K562 (cell line): ENCODE measurements at regions not wholly inside any gene's neighbourhood (a gene's known extent, or its start where the extent isn't known, plus 50 kb on each side); places are given as distances from the start of the nearest gene placed in this dataset.

ENCODE experiments used
- ATAC-seq: fragments of 200-7000 bp; cut with Tn5 transposase; 3 replicates; pipeline ENCODE4 v1.9.1; 2020; ENCODE audit warnings: moderate library complexity
- BruUV-seq: library from RNA; stranded (reverse); fragments of 400-500 nt; replicated peaks from 2 replicates; lab custom pipeline; 2021; lab: Mats Ljungman, UMichigan
- CTCF ChIA-PET: fragments of 300-600 bp; formaldehyde crosslinking; extraction: SDS; loops from one replicate; lab custom pipeline; 2021; ENCODE audit warnings: low intra/inter-chr PET ratio; lab: Yijun Ruan, JAX
- POLR2A ChIA-PET: fragments of 300-600, 350-650 bp; sonication (Branson Sonifier 250); formaldehyde crosslinking; extraction: SDS; loops from one replicate; lab custom pipeline; 2021; ENCODE audit warnings: antibody characterized with exemption, inconsistent platforms; lab: Yijun Ruan, JAX
- DNase-seq, 4 experiments: peaks; one replicate each; pipeline versions ENCODE4 v3.0.0 to v3.0.0-alpha.2; 2011 to 2018; ENCODE audit warnings: low spot score in 3 of 4, mixed read lengths in 3 of 4; ENCODE audit errors: extremely low read depth in 1 of 4
- FAIRE-seq: peaks from 2 replicates; lab custom pipeline; 2011; peaks lifted over from hg19 to GRCh38; lab: Jason Lieb, UNC
- H2AFZ ChIP-seq: 2 replicates; pipeline ENCODE4 v1.6.0; 2011; ENCODE audit warnings: low read depth, low read length, control low read depth, inconsistent platforms
- H3K27ac ChIP-seq: fragments of 200-600 bp; 3 replicates; pipeline ENCODE4 v1.8.0; 2011; ENCODE audit warnings: low read depth, mild to moderate bottlenecking, control low read depth, inconsistent platforms, low read length, moderate library complexity, mixed read lengths; ENCODE audit errors: extremely low read depth
- H3K27me3 ChIP-seq, 2 experiments: fragments of 300-600 bp in 1 of 2; 2 replicates in 1 of 2; 3 replicates in 1 of 2; pipeline versions ENCODE4 v1.6.0 to v1.8.0; 2011; ENCODE audit warnings: inconsistent platforms in 2 of 2, low read length in 2 of 2, mild to moderate bottlenecking in 1 of 2, mixed read lengths in 1 of 2, moderate library complexity in 1 of 2; ENCODE audit not compliant: control insufficient read depth in 2 of 2, insufficient read depth in 2 of 2
- H3K36me3 ChIP-seq: fragments of 300-600 bp; 3 replicates; pipeline ENCODE4 v1.8.0; 2011; ENCODE audit warnings: mild to moderate bottlenecking, low read length, inconsistent platforms; ENCODE audit not compliant: control insufficient read depth, insufficient read depth
- H3K4me1 ChIP-seq, 2 experiments: fragments of 200-600 bp in 1 of 2; replicated peaks in 1 of 2; 2 replicates in 1 of 2; 3 replicates in 1 of 2; pipeline versions ENCODE4 v1.5.1 to v1.8.0; 2011; ENCODE audit warnings: inconsistent platforms in 2 of 2, low read length in 2 of 2, mild to moderate bottlenecking in 1 of 2, mixed read lengths in 1 of 2, moderate library complexity in 1 of 2; ENCODE audit not compliant: control insufficient read depth in 2 of 2, insufficient read depth in 2 of 2
- H3K4me2 ChIP-seq: 2 replicates; pipeline ENCODE4 v1.6.1; 2011; ENCODE audit warnings: low read length, control low read depth, inconsistent platforms, mixed read lengths; ENCODE audit not compliant: insufficient read depth
- H3K4me3 ChIP-seq: fragments of 200-600 bp; sonication (generic), shearing (Covaris generic); 2 replicates; pipeline ENCODE4 v1.5.1; 2016; ENCODE audit warnings: control low read depth, inconsistent platforms
- H3K79me2 ChIP-seq: fragments of 200-600 bp; 3 replicates; pipeline ENCODE4 v1.8.0; 2011; ENCODE audit warnings: low read length, inconsistent platforms; ENCODE audit not compliant: control insufficient read depth, insufficient read depth
- H3K9ac ChIP-seq, 2 experiments: 2 replicates each; pipeline versions ENCODE4 v1.6.0 to v1.6.1; 2011; ENCODE audit warnings: low read depth in 2 of 2, low read length in 2 of 2, control low read depth in 1 of 2, inconsistent platforms in 1 of 2, mild to moderate bottlenecking in 1 of 2, mixed read lengths in 1 of 2; ENCODE audit not compliant: insufficient read depth in 1 of 2
- H3K9me1 ChIP-seq: one replicate; pipeline ENCODE4 v1.6.0; 2011; ENCODE audit warnings: inconsistent platforms, mild to moderate bottlenecking, low read length, moderate library complexity; ENCODE audit not compliant: control insufficient read depth, insufficient read depth
- H3K9me3 ChIP-seq: replicated peaks from 2 replicates; pipeline ENCODE4 v1.5.1; 2011; ENCODE audit warnings: low read depth, low read length, inconsistent platforms; ENCODE audit not compliant: control insufficient read depth, insufficient read depth
- H4K20me1 ChIP-seq: replicated peaks from 2 replicates; pipeline ENCODE4 v1.6.1; 2011; ENCODE audit warnings: low read length, inconsistent platforms, mixed read lengths; ENCODE audit not compliant: control insufficient read depth, insufficient read depth
- ATF7 ChIP-seq: fragments of 450-650 bp; IDR thresholded peaks from 2 replicates; pipeline ENCODE4 v1.7.1; 2014; ENCODE audit warnings: mild to moderate bottlenecking, moderate library complexity
- CBX3 ChIP-seq, 2 experiments: IDR thresholded peaks; 1 replicate in 1 of 2; 2 replicates in 1 of 2; pipeline ENCODE4 v1.6.1; 2012; ENCODE audit warnings: inconsistent platforms in 2 of 2, low read length in 2 of 2, borderline replicate concordance in 1 of 2, control low read depth in 1 of 2
- CCNT2 ChIP-seq: IDR thresholded peaks from 2 replicates; pipeline ENCODE4 v1.6.1; 2011; ENCODE audit warnings: borderline replicate concordance, low read depth, mild to moderate bottlenecking, moderate library complexity, mixed read lengths, low read length; ENCODE audit not compliant: insufficient read length; ENCODE audit errors: extremely low read depth
- CHD2 ChIP-seq: IDR thresholded peaks from 2 replicates; pipeline ENCODE4 v1.6.1; 2011; ENCODE audit warnings: low read depth, low read length
- CLOCK ChIP-seq: fragments of 250-450 bp; sonication (Bioruptor Pico); IDR thresholded peaks from 2 replicates; pipeline ENCODE4 v1.4.0; 2020; ENCODE audit warnings: mild to moderate bottlenecking, moderate library complexity, borderline replicate concordance
- FOXA1 ChIP-seq: fragments of 450-650 bp; IDR thresholded peaks from 2 replicates; pipeline ENCODE4 v1.6.1; 2016; ENCODE audit warnings: mild to moderate bottlenecking, borderline replicate concordance
- RB1 ChIP-seq: fragments of 450-650 bp; IDR thresholded peaks from 2 replicates; pipeline ENCODE4 v1.6.1; 2017; ENCODE audit warnings: low read depth, mild to moderate bottlenecking
- XRCC5 ChIP-seq: fragments of 200-400 bp; formaldehyde crosslinking; IDR thresholded peaks from 2 replicates; pipeline ENCODE4 v1.6.1; 2017; ENCODE audit warnings: low read depth, mild to moderate bottlenecking, low read length
- ZNF140 ChIP-seq: fragments of 250-450 bp; sonication (Bioruptor Pico); IDR thresholded peaks from 2 replicates; pipeline ENCODE4 v1.8.0; 2021; ENCODE audit warnings: moderate library complexity, mild to moderate bottlenecking, inconsistent platforms
- ZNF23 ChIP-seq: fragments of 250-450 bp; sonication (Bioruptor Pico); IDR thresholded peaks from 2 replicates; pipeline ENCODE4 v1.4.0; 2020; ENCODE audit warnings: mild to moderate bottlenecking
- ZNF232 ChIP-seq: sonication (generic); formaldehyde crosslinking; IDR thresholded peaks from 2 replicates; pipeline ENCODE4 v1.8.0; 2022; ENCODE audit warnings: mild to moderate bottlenecking, missing genetic modification reagents
- WGBS: fragments of 100-300 bp; shearing (Covaris generic); methylation state at CpG from one replicate; pipeline ENCODE4 v1.1.6; 2016; ENCODE audit warnings: low coverage, mixed read lengths; ENCODE audit not compliant: insufficient coverage; ENCODE audit errors: missing lambda C conversion rate; 5-methylcytosine and 5-hydroxymethylcytosine counted together
- in situ Hi-C: fragments of 300-500 bp; cut with MboI; formaldehyde crosslinking; loops from 4 replicates; pipeline ENCODE4 v1.15.0; 2018; ENCODE audit warnings: inconsistent platforms, mixed read lengths
- intact Hi-C: fragments of 100-400 bp; cut with micrococcal nuclease; formaldehyde crosslinking; loops from 2 replicates; pipeline ENCODE4 v1.14.2; 2022
- TF ChIP-seq, protein P1 (sequence below), 2 experiments: fragments of 450-650 bp in 1 of 2; sonication (generic) in 1 of 2; formaldehyde crosslinking in 1 of 2; IDR thresholded peaks in 1 of 2; conservative IDR thresholded peaks in 1 of 2; 2 replicates each; pipeline versions ENCODE4 v1.6.1 to v1.8.1; 2016 to 2023; ENCODE audit warnings: mild to moderate bottlenecking in 2 of 2, moderate library complexity in 2 of 2, inconsistent platforms in 1 of 2, missing genetic modification reagents in 1 of 2

DNA sequence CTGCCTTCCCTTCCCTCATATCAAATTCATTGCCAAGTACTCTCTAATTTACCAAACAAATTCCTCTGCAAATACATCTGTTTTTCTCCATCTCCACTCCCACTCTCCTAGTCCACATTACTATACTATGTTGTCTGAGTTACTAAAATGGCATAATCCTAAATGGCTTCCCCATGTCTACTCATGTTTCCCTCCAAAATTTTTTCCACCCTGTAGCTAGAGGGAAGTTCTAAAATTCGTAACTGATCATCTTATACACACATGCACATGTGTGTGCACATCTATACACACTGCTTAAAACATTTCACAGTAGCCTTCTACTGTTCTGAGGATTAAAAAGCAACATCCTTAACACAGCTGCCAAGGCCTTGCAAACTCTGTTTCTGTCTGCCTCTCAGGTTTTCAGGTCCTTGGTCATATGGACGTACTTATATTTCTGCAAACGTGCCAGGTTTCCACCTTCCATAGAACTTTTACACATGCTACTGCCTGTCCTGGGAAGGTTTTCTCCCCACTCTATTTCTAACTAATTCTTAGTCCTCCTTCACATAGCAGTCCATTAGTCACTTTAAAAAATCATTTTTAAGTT, 140.6 kb downstream of the LURAP1L start:
- Histone ChIP-seq H3K9ac (no peak overlapping the region), H3K27me3 (no peaks in the 10 kb centered on the region), H3K4me2 (no peak overlapping the region), H3K9me1 (no peaks in the 10 kb centered on the region), H3K36me3 (no peaks in the 10 kb centered on the region), H3K9me3 (no peaks in the 10 kb centered on the region), H2AFZ (no peak overlapping the region), H3K79me2 (no peaks in the 10 kb centered on the region), H3K4me1 (no peaks in the 10 kb centered on the region), H3K27ac (no peak overlapping the region), H3K4me3 (no peak overlapping the region), H4K20me1 (no peaks in the 10 kb centered on the region)
- POLR2A ChIA-PET: no interaction called here
- in situ Hi-C loops: no loop called here
- TF ChIP-seq ATF7 (no peak), ZNF140 (CRISPR knock-in tag) (no peak), CBX3 (IDR thresholded peaks at IDR 0.05; ENCODE audit: borderline replicate concordance in 1 of 2, low read length in 2 of 2) (no peak), RB1 (no peak), XRCC5 (no peak), CCNT2 (no peak), CLOCK (no peak), ZNF23 (CRISPR knock-in tag) (no peak), FOXA1 (no peak), CHD2 (no peak), ZNF232 (no peak)
- TF ChIP-seq, protein P1, sequence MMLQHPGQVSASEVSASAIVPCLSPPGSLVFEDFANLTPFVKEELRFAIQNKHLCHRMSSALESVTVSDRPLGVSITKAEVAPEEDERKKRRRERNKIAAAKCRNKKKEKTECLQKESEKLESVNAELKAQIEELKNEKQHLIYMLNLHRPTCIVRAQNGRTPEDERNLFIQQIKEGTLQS (IDR thresholded peaks at IDR 0.05): no peak
- TF ChIP-seq, protein P1 (CRISPR knock-in tag; conservative IDR thresholded peaks at IDR 0.05): no peak
- DNase-seq (no peak), ATAC-seq (no peak), FAIRE-seq (no peak)
- WGBS: 0% methylated on average over 2 of the region's 3 CpGs
- BruUV-seq: no TSS peak
- CTCF ChIA-PET: no interaction called here
- intact Hi-C loops: loop anchor here (10.0 kb wide), 1 partner anchor 81 kb away; no protein-coding TSS in a partner anchor
